ENCODE measurements at regions not wholly inside any gene's neighbourhood (a gene's known extent, or its start where the extent isn't known, plus 50 kb on each side); places are given as distances from the start of the nearest gene placed in this dataset.

DNA sequence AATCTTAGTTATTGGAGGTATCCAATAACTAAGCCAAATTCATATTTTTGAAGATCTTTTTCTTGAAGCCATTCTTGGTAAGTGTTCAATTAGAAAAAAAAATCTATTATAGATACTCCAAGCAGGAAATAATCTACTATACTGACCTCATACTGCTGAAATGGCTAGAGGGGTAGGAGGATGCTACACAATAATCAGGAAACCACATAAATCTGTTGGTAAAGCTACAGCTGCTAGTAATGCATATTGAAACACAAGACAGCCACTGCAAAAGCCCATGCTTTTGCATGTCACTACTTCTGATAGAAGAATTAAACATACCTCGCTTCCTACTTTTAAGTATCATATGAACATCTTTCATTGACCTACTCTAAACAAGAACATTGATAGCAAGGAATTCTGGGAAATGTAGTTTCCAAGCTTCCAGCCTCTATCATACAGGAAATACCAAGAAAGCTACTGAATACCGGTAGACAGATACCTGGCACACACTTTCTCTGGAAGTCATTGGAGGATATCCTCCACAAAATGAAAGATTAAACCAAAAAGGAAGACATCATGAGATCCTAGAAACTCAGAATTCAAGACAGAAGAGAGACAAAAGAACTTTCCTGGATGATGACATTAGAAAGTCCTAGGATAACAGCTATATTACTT, 103.0 kb upstream of the VAV3 start:
- ATAC-seq = no peak
- Histone ChIP-seq H3K9ac (ENCODE audit: low read length) (no peak overlapping the region), H3K9me3 (ENCODE audit: control insufficient read depth in 1 of 2, insufficient read depth in 1 of 2, low read depth in 1 of 2, low read length in 2 of 2) (no peaks in the 10 kb centered on the region), H3K4me2 (ENCODE audit: low read length) (no peak overlapping the region), H3K4me3 (replicated peaks in 1 of 2; ENCODE audit: low read depth in 1 of 2, low read length in 2 of 2) (no peak overlapping the region), H3K4me1 (ENCODE audit: control insufficient read depth in 1 of 2, insufficient read depth in 2 of 2, low read length in 2 of 2) (no peaks in the 10 kb centered on the region), H3K79me2 (ENCODE audit: insufficient read depth, low read length) (no peaks in the 10 kb centered on the region), H2AFZ (ENCODE audit: low read depth, low read length, poor library complexity, severe bottlenecking) (no peak overlapping the region), H3K9me2 (ENCODE audit: insufficient read depth) (no peaks in the 10 kb centered on the region), H4K20me1 (ENCODE audit: insufficient read depth) (no peaks in the 10 kb centered on the region), H3K27me3 (ENCODE audit: insufficient read depth, low read length) (peaks cover 26% of the 10 kb centered on the region), H3K27ac (ENCODE audit: low read depth, low read length) (no peak overlapping the region), H3K36me3 (ENCODE audit: control insufficient read depth in 1 of 2, insufficient read depth in 2 of 2, low read length in 2 of 2) (no peaks in the 10 kb centered on the region)
- ChIA-PET POLR2A (no interaction called here), CTCF (no interaction called here), RAD21 (ENCODE audit: low non-redundant PET in 1 of 2, low total read pairs in 2 of 2, uncharacterized antibody in 2 of 2, unreplicated experiment in 2 of 2) (no interaction called here)
- no TSS peak for BruUV-seq (replicated peaks)
- TF ChIP-seq, protein P1, sequence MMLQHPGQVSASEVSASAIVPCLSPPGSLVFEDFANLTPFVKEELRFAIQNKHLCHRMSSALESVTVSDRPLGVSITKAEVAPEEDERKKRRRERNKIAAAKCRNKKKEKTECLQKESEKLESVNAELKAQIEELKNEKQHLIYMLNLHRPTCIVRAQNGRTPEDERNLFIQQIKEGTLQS (IDR thresholded peaks at IDR 0.05) = no peak
- TF ChIP-seq EZH2 (IDR thresholded peaks at IDR 0.05) (no peak), ZNF274 (IDR thresholded peaks at IDR 0.05; ENCODE audit: low read depth, low read length) (no peak), SRF (IDR thresholded peaks at IDR 0.05; ENCODE audit: low read depth) (no peak), RAD21 (IDR thresholded peaks at IDR 0.05; ENCODE audit: low read depth) (no peak), ELF1 (IDR thresholded peaks at IDR 0.05; ENCODE audit: borderline replicate concordance, low read depth) (no peak), POLR2AphosphoS5 (IDR thresholded peaks at IDR 0.05; ENCODE audit: low read depth, low read length) (no peak), SIN3A (IDR thresholded peaks at IDR 0.05; ENCODE audit: low read depth) (no peak), CEBPB (IDR thresholded peaks at IDR 0.05; ENCODE audit: low read depth) (no peak), POLR2A (IDR thresholded peaks at IDR 0.05; ENCODE audit: borderline replicate concordance, extremely low read depth, insufficient read depth, insufficient read length) (no peak), TCF7L2 (IDR thresholded peaks at IDR 0.05; ENCODE audit: borderline replicate concordance, extremely low read depth, insufficient read depth, insufficient read length) (no peak)
- TF ChIP-seq, protein P2, sequence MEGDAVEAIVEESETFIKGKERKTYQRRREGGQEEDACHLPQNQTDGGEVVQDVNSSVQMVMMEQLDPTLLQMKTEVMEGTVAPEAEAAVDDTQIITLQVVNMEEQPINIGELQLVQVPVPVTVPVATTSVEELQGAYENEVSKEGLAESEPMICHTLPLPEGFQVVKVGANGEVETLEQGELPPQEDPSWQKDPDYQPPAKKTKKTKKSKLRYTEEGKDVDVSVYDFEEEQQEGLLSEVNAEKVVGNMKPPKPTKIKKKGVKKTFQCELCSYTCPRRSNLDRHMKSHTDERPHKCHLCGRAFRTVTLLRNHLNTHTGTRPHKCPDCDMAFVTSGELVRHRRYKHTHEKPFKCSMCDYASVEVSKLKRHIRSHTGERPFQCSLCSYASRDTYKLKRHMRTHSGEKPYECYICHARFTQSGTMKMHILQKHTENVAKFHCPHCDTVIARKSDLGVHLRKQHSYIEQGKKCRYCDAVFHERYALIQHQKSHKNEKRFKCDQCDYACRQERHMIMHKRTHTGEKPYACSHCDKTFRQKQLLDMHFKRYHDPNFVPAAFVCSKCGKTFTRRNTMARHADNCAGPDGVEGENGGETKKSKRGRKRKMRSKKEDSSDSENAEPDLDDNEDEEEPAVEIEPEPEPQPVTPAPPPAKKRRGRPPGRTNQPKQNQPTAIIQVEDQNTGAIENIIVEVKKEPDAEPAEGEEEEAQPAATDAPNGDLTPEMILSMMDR (IDR thresholded peaks at IDR 0.05 in 2 of 3, conservative IDR thresholded peaks at IDR 0.05 in 1 of 3; ENCODE audit: borderline replicate concordance in 1 of 3, insufficient read depth in 1 of 3, low read depth in 2 of 3, low read length in 2 of 3) = no peak
- TF ChIP-seq, protein P3, sequence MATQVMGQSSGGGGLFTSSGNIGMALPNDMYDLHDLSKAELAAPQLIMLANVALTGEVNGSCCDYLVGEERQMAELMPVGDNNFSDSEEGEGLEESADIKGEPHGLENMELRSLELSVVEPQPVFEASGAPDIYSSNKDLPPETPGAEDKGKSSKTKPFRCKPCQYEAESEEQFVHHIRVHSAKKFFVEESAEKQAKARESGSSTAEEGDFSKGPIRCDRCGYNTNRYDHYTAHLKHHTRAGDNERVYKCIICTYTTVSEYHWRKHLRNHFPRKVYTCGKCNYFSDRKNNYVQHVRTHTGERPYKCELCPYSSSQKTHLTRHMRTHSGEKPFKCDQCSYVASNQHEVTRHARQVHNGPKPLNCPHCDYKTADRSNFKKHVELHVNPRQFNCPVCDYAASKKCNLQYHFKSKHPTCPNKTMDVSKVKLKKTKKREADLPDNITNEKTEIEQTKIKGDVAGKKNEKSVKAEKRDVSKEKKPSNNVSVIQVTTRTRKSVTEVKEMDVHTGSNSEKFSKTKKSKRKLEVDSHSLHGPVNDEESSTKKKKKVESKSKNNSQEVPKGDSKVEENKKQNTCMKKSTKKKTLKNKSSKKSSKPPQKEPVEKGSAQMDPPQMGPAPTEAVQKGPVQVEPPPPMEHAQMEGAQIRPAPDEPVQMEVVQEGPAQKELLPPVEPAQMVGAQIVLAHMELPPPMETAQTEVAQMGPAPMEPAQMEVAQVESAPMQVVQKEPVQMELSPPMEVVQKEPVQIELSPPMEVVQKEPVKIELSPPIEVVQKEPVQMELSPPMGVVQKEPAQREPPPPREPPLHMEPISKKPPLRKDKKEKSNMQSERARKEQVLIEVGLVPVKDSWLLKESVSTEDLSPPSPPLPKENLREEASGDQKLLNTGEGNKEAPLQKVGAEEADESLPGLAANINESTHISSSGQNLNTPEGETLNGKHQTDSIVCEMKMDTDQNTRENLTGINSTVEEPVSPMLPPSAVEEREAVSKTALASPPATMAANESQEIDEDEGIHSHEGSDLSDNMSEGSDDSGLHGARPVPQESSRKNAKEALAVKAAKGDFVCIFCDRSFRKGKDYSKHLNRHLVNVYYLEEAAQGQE (IDR thresholded peaks at IDR 0.05; ENCODE audit: low read depth) = no peak
- TF ChIP-seq, protein P4, sequence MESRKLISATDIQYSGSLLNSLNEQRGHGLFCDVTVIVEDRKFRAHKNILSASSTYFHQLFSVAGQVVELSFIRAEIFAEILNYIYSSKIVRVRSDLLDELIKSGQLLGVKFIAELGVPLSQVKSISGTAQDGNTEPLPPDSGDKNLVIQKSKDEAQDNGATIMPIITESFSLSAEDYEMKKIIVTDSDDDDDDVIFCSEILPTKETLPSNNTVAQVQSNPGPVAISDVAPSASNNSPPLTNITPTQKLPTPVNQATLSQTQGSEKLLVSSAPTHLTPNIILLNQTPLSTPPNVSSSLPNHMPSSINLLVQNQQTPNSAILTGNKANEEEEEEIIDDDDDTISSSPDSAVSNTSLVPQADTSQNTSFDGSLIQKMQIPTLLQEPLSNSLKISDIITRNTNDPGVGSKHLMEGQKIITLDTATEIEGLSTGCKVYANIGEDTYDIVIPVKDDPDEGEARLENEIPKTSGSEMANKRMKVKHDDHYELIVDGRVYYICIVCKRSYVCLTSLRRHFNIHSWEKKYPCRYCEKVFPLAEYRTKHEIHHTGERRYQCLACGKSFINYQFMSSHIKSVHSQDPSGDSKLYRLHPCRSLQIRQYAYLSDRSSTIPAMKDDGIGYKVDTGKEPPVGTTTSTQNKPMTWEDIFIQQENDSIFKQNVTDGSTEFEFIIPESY (IDR thresholded peaks at IDR 0.05; ENCODE audit: extremely low read depth, insufficient replicate concordance, low read length) = no peak
- DNase-seq (ENCODE audit: low read depth, low spot score) = no peak
- intact Hi-C loops (cut with micrococcal nuclease) = no loop called here

Measured in HCT116 (cell line).